ENCODE measurements at regions not wholly inside any gene's neighbourhood (a gene's known extent, or its start where the extent isn't known, plus 50 kb on each side); places are given as distances from the start of the nearest gene placed in this dataset.
A peak's percentile ranks its signal among the peaks of the same experiment; 100 is the strongest.

- H3K27me3 Mint-ChIP-seq (ENCODE audit: low read depth, unreplicated experiment) = no peaks in the 10 kb centered on the region
Observed at GRCh38 chr18:41043876-41044275, 911.2 kb upstream of the PIK3C3 start.

GRCh38 chr18:41042866-41043265, 912.2 kb upstream of the PIK3C3 start:
- Histone ChIP-seq H3K9me3 (ENCODE audit: insufficient read depth, low read depth, low read length) (no peaks in the 10 kb centered on the region), H3K79me2 (ENCODE audit: insufficient read depth, low read length) (no peaks in the 10 kb centered on the region), H4K20me1 (ENCODE audit: insufficient read depth, low read length) (no peaks in the 10 kb centered on the region), H3K4me1 (ENCODE audit: insufficient read depth, low read length) (no peaks in the 10 kb centered on the region), H3K9ac (ENCODE audit: low read length) (no peak overlapping the region), H3K27me3 (ENCODE audit: insufficient read depth, low read length) (no peaks in the 10 kb centered on the region), H3K4me3 (ENCODE audit: insufficient read depth, low read depth, low read length) (no peak overlapping the region), H3K27ac (ENCODE audit: low read depth, low read length) (no peak overlapping the region), H3K4me2 (ENCODE audit: low read length) (no peak overlapping the region), H3K36me3 (ENCODE audit: insufficient read depth, low read length) (no peaks in the 10 kb centered on the region), H2AFZ (ENCODE audit: low read depth, low read length) (no peak overlapping the region)
- TF ChIP-seq CTCF (IDR thresholded peaks at IDR 0.05; ENCODE audit: insufficient read depth, low read depth, low read length) = no peak
- no peak for TF ChIP-seq EZH2 (IDR thresholded peaks at IDR 0.05; ENCODE audit: insufficient read depth, low read length)
- H3K27ac Mint-ChIP-seq (ENCODE audit: unreplicated experiment) = no peak overlapping the region
- DNase-seq (ENCODE audit: low read depth) (peak; percentile 48), FAIRE-seq (no peak)
- no peaks in the 10 kb centered on the region for H3K36me3 Mint-ChIP-seq (ENCODE audit: low read depth, unreplicated experiment)
- H3K9me3 Mint-ChIP-seq (ENCODE audit: unreplicated experiment) = peaks cover 3% of the 10 kb centered on the region
- H3K4me1 Mint-ChIP-seq (ENCODE audit: low read depth, unreplicated experiment) = no peaks in the 10 kb centered on the region
- no peaks in the 10 kb centered on the region for H3K27me3 Mint-ChIP-seq (ENCODE audit: low read depth, unreplicated experiment)
- H3K4me3 Mint-ChIP-seq (ENCODE audit: unreplicated experiment) = no peak overlapping the region

More at GRCh38 chr18:41043876-41044275, 911.2 kb upstream of the PIK3C3 start:
- H4K20me1 ChIP-seq (ENCODE audit: insufficient read depth, low read length) = no peaks in the 10 kb centered on the region
- no peaks in the 10 kb centered on the region for H3K27me3 ChIP-seq (ENCODE audit: insufficient read depth, low read length)
- no peak overlapping the region for H3K27ac ChIP-seq (ENCODE audit: low read depth, low read length)
- no peak overlapping the region for H2AFZ ChIP-seq (ENCODE audit: low read depth, low read length)
- no peaks in the 10 kb centered on the region for H3K4me1 ChIP-seq (ENCODE audit: insufficient read depth, low read length)
- no peaks in the 10 kb centered on the region for H3K9me3 ChIP-seq (ENCODE audit: insufficient read depth, low read depth, low read length)
- Mint-ChIP-seq H3K4me3 (ENCODE audit: unreplicated experiment) (no peak overlapping the region), H3K9me3 (ENCODE audit: unreplicated experiment) (peaks cover 3% of the 10 kb centered on the region), H3K27ac (ENCODE audit: unreplicated experiment) (no peak overlapping the region), H3K4me1 (ENCODE audit: low read depth, unreplicated experiment) (no peaks in the 10 kb centered on the region), H3K36me3 (ENCODE audit: low read depth, unreplicated experiment) (no peaks in the 10 kb centered on the region)
- no peak overlapping the region for H3K4me3 ChIP-seq (ENCODE audit: insufficient read depth, low read depth, low read length)
- FAIRE-seq (no peak), DNase-seq (ENCODE audit: low read depth) (peak; percentile 54)
- no peaks in the 10 kb centered on the region for H3K79me2 ChIP-seq (ENCODE audit: insufficient read depth, low read length)
- H3K4me2 ChIP-seq (ENCODE audit: low read length) = no peak overlapping the region
- TF ChIP-seq EZH2 (IDR thresholded peaks at IDR 0.05; ENCODE audit: insufficient read depth, low read length) (no peak), CTCF (IDR thresholded peaks at IDR 0.05; ENCODE audit: insufficient read depth, low read depth, low read length) (no peak)
- no peak overlapping the region for H3K9ac ChIP-seq (ENCODE audit: low read length)
- H3K36me3 ChIP-seq (ENCODE audit: insufficient read depth, low read length) = no peaks in the 10 kb centered on the region

GRCh38 chr18:41038071-41038470, 917.0 kb upstream of the PIK3C3 start:
- H3K9me3 Mint-ChIP-seq (ENCODE audit: unreplicated experiment) = peaks cover 3% of the 10 kb centered on the region
- H3K9ac ChIP-seq (ENCODE audit: low read length) = no peak overlapping the region
- H3K27me3 Mint-ChIP-seq (ENCODE audit: low read depth, unreplicated experiment) = no peaks in the 10 kb centered on the region
- no peak overlapping the region for H3K27ac Mint-ChIP-seq (ENCODE audit: unreplicated experiment)
- no peak overlapping the region for H3K4me3 Mint-ChIP-seq (ENCODE audit: unreplicated experiment)
- peaks cover 2% of the 10 kb centered on the region for H3K4me1 Mint-ChIP-seq (ENCODE audit: low read depth, unreplicated experiment)
- H3K79me2 ChIP-seq (ENCODE audit: insufficient read depth, low read length) = no peaks in the 10 kb centered on the region
- H3K4me3 ChIP-seq (ENCODE audit: insufficient read depth, low read depth, low read length) = no peak overlapping the region
- H3K36me3 Mint-ChIP-seq (ENCODE audit: low read depth, unreplicated experiment) = no peaks in the 10 kb centered on the region
- H3K4me1 ChIP-seq (ENCODE audit: insufficient read depth, low read length) = no peaks in the 10 kb centered on the region
- H3K36me3 ChIP-seq (ENCODE audit: insufficient read depth, low read length) = no peaks in the 10 kb centered on the region
- no peak overlapping the region for H3K27ac ChIP-seq (ENCODE audit: low read depth, low read length)
- H2AFZ ChIP-seq (ENCODE audit: low read depth, low read length) = no peak overlapping the region
- H3K9me3 ChIP-seq (ENCODE audit: insufficient read depth, low read depth, low read length) = no peaks in the 10 kb centered on the region
- DNase-seq (ENCODE audit: low read depth) (no peak), FAIRE-seq (no peak)
- TF ChIP-seq CTCF (IDR thresholded peaks at IDR 0.05; ENCODE audit: insufficient read depth, low read depth, low read length) = no peak
- TF ChIP-seq EZH2 (IDR thresholded peaks at IDR 0.05; ENCODE audit: insufficient read depth, low read length) = no peak
- no peak overlapping the region for H3K4me2 ChIP-seq (ENCODE audit: low read length)
- no peaks in the 10 kb centered on the region for H4K20me1 ChIP-seq (ENCODE audit: insufficient read depth, low read length)
- no peaks in the 10 kb centered on the region for H3K27me3 ChIP-seq (ENCODE audit: insufficient read depth, low read length)
